ENCODE measurements at regions not wholly inside any gene's neighbourhood (a gene's known extent, or its start where the extent isn't known, plus 50 kb on each side); places are given as distances from the start of the nearest gene placed in this dataset.

GRCh38 chr3:115409596-115409995 lies 213.7 kb upstream of the GAP43 start:
- TF ChIP-seq CTCF (IDR thresholded peaks at IDR 0.05) = no peak
- no peak for TF ChIP-seq POLR2A (IDR thresholded peaks at IDR 0.05)

All from esophagus squamous epithelium (tissue), 4 donors.